ENCODE measurements at regions not wholly inside any gene's neighbourhood (a gene's known extent, or its start where the extent isn't known, plus 50 kb on each side); places are given as distances from the start of the nearest gene placed in this dataset.

DNA sequence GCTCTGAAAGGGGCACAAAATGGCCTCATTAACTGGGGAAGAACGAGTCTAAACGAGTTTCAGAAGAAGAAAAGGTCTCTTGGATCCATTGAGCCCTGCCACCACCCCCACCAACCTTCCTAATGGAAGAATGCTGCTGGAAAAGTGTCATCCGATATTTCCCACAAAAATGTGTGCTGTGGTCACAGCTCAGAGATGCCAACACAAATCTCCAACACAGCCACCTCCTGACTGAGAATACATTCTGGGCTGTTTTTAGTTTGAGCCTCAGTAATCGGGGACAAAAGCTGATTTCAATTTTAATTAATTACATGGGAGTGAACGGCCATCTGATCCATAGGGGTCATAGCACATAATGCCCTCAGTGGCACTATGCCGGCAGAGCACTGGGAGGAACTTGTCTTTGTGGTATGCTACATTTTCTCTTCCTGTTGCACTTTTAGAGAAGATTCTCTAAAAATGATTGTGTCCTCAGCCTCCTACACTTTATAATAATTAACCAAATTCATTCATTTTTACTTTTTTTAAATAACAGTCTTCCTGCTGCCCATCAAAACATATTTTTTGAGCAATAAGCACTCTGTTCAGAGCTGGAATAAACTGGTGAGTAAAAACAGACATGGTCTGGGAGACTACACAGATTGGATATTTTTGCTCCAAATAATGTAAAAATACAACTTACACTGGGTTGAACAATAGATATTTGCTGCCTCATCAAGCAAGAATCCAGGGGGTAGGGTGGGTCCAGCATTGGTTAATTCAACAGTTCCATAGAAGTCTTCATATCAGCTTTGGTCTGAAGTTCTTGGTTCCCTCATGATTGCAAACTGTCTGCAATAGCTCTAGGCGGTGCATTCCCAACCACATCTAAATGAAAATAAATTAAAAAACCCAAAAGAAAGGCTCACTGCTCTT lies 143.6 kb upstream of the TMEM170B start:
- TF ChIP-seq, protein P1, sequence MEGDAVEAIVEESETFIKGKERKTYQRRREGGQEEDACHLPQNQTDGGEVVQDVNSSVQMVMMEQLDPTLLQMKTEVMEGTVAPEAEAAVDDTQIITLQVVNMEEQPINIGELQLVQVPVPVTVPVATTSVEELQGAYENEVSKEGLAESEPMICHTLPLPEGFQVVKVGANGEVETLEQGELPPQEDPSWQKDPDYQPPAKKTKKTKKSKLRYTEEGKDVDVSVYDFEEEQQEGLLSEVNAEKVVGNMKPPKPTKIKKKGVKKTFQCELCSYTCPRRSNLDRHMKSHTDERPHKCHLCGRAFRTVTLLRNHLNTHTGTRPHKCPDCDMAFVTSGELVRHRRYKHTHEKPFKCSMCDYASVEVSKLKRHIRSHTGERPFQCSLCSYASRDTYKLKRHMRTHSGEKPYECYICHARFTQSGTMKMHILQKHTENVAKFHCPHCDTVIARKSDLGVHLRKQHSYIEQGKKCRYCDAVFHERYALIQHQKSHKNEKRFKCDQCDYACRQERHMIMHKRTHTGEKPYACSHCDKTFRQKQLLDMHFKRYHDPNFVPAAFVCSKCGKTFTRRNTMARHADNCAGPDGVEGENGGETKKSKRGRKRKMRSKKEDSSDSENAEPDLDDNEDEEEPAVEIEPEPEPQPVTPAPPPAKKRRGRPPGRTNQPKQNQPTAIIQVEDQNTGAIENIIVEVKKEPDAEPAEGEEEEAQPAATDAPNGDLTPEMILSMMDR (IDR thresholded peaks at IDR 0.05) = no peak
- TF ChIP-seq POLR2A (IDR thresholded peaks at IDR 0.05) = no peak
